H1 (cell line): ENCODE measurements at regions not wholly inside any gene's neighbourhood (a gene's known extent, or its start where the extent isn't known, plus 50 kb on each side); places are given as distances from the start of the nearest gene placed in this dataset.

Experiments used
- CTCF ChIA-PET: fragments of 300-600 bp; sonication (Branson Sonifier 250); formaldehyde crosslinking; loops from one replicate; lab custom pipeline; 2021; ENCODE audit not compliant: partially characterized antibody; lab: Charles Lee
- POLR2A ChIA-PET: fragments of 300-600 bp; sonication (Branson Sonifier 250); formaldehyde crosslinking; loops from one replicate; lab custom pipeline; 2021; ENCODE audit warnings: inconsistent platforms; ENCODE audit not compliant: partially characterized antibody; lab: Charles Lee
- DNase-seq, 2 experiments: peaks; one replicate each; pipeline versions ENCODE4 v3.0.0 to v3.0.0-alpha.2; 2010 to 2022; ENCODE audit warnings: low spot score in 2 of 2, low read depth in 1 of 2, mixed read lengths in 1 of 2
- FAIRE-seq: peaks from 2 replicates; lab custom pipeline; 2011; peaks lifted over from hg19 to GRCh38; lab: Jason Lieb, UNC
- H2AFZ ChIP-seq: 2 replicates; pipeline ENCODE4 v1.8.1; 2012; ENCODE audit warnings: low read length, inconsistent platforms
- H2AK5ac ChIP-seq: 2 replicates; pipeline ENCODE4 v1.6.1; 2013; ENCODE audit warnings: low read depth, low read length
- H2BK120ac ChIP-seq: replicated peaks from 2 replicates; pipeline ENCODE3; 2013; ENCODE audit warnings: low read depth, low read length, inconsistent platforms
- H2BK12ac ChIP-seq: 2 replicates; pipeline ENCODE4 v1.6.1; 2013; ENCODE audit warnings: low read depth, low read length
- H2BK15ac ChIP-seq: 2 replicates; pipeline ENCODE4 v1.6.1; 2013; ENCODE audit warnings: low read length
- H2BK20ac ChIP-seq: 2 replicates; pipeline ENCODE4 v1.6.1; 2013; ENCODE audit warnings: low read length
- H2BK5ac ChIP-seq: 2 replicates; pipeline ENCODE4 v1.6.1; 2013; ENCODE audit warnings: low read depth, low read length
- H3K14ac ChIP-seq: 2 replicates; pipeline ENCODE4 v1.6.1; 2013; ENCODE audit warnings: inconsistent platforms; ENCODE audit not compliant: insufficient read length
- H3K18ac ChIP-seq: 2 replicates; pipeline ENCODE4 v1.6.1; 2013; ENCODE audit warnings: low read length; ENCODE audit errors: extremely low read depth
- H3K23ac ChIP-seq: 2 replicates; pipeline ENCODE4 v1.6.1; 2013; ENCODE audit warnings: inconsistent platforms; ENCODE audit not compliant: insufficient read length
- H3K23me2 ChIP-seq: 2 replicates; pipeline ENCODE4 v1.6.1; 2013; ENCODE audit warnings: low read depth, low read length
- H3K27ac ChIP-seq: 2 replicates; pipeline ENCODE4 v1.6.1; 2011; ENCODE audit warnings: low read depth, low read length, inconsistent platforms
- H3K27me3 ChIP-seq, 4 experiments: replicated peaks in 1 of 4; 1 replicate in 1 of 4; 2 replicates in 3 of 4; pipeline versions ENCODE4 v1.6.1 to v1.8.1; 2011 to 2013; ENCODE audit warnings: low read length in 3 of 4, mild to moderate bottlenecking in 3 of 4, inconsistent platforms in 2 of 4, mixed read lengths in 2 of 4, moderate library complexity in 1 of 4; ENCODE audit not compliant: control insufficient read depth in 3 of 4, insufficient read depth in 3 of 4; ENCODE audit errors: extremely low read depth in 1 of 4
- H3K36me3 ChIP-seq, 4 experiments: 2 replicates each; pipeline versions ENCODE4 v1.6.1 to v1.8.1; 2011 to 2013; ENCODE audit warnings: mild to moderate bottlenecking in 4 of 4, low read length in 3 of 4, moderate library complexity in 2 of 4, control low read depth in 1 of 4, inconsistent platforms in 1 of 4; ENCODE audit not compliant: insufficient read depth in 4 of 4, control insufficient read depth in 2 of 4
- H3K4ac ChIP-seq: replicated peaks from 2 replicates; pipeline ENCODE3; 2013; ENCODE audit warnings: low read length, low read depth, mixed read lengths, inconsistent platforms; ENCODE audit not compliant: insufficient read length
- H3K4me1 ChIP-seq, 4 experiments: replicated peaks in 1 of 4; 1 replicate in 1 of 4; 2 replicates in 3 of 4; pipeline versions ENCODE4 v1.6.1 to v1.8.1; 2011 to 2013; ENCODE audit warnings: low read length in 3 of 4, inconsistent platforms in 2 of 4, mixed read lengths in 1 of 4; ENCODE audit not compliant: insufficient read depth in 4 of 4, control insufficient read depth in 3 of 4
- H3K4me2 ChIP-seq, 2 experiments: 2 replicates each; pipeline versions ENCODE4 v1.6.1 to v1.8.1; 2011 to 2013; ENCODE audit warnings: low read depth in 2 of 2, low read length in 2 of 2, control low read depth in 1 of 2, inconsistent platforms in 1 of 2, mild to moderate bottlenecking in 1 of 2; ENCODE audit not compliant: insufficient read depth in 1 of 2
- H3K4me3 ChIP-seq, 4 experiments: fragments of 200-600, 300-600 bp in 1 of 4; sonication (generic), shearing (Covaris generic), sonication (Bioruptor Twin) in 1 of 4; 2 replicates each; pipeline versions ENCODE4 v1.5.1 to v1.8.1; 2011 to 2016; ENCODE audit warnings: low read length in 4 of 4, low read depth in 3 of 4, control low read depth in 2 of 4, inconsistent platforms in 2 of 4, mild to moderate bottlenecking in 2 of 4, mixed read lengths in 1 of 4, moderate library complexity in 1 of 4; ENCODE audit not compliant: insufficient read depth in 2 of 4; ENCODE audit errors: extremely low read depth in 1 of 4
- H3K56ac ChIP-seq: replicated peaks from 2 replicates; pipeline ENCODE3; 2013; ENCODE audit warnings: low read depth, mild to moderate bottlenecking, mixed read lengths, low read length, inconsistent platforms; ENCODE audit not compliant: insufficient read length
- H3K79me1 ChIP-seq: 2 replicates; pipeline ENCODE4 v1.6.1; 2013; ENCODE audit warnings: low read depth, low read length, control low read depth
- H3K79me2 ChIP-seq, 2 experiments: 2 replicates each; pipeline versions ENCODE4 v1.6.1 to v1.8.1; 2012 to 2013; ENCODE audit warnings: low read length in 2 of 2, mild to moderate bottlenecking in 2 of 2, inconsistent platforms in 1 of 2; ENCODE audit not compliant: insufficient read depth in 2 of 2, control insufficient read depth in 1 of 2
- H3K9ac ChIP-seq, 4 experiments: replicated peaks in 1 of 4; 1 replicate in 1 of 4; 2 replicates in 3 of 4; pipeline versions ENCODE4 v1.6.1 to v1.8.1; 2011 to 2013; ENCODE audit warnings: low read depth in 3 of 4, low read length in 3 of 4, control low read depth in 2 of 4, mild to moderate bottlenecking in 2 of 4, moderate library complexity in 2 of 4, inconsistent platforms in 1 of 4; ENCODE audit errors: extremely low read depth in 1 of 4
- H3K9me3 ChIP-seq, 2 experiments: 2 replicates each; pipeline versions ENCODE4 v1.6.1 to v1.8.1; 2012 to 2013; ENCODE audit warnings: mild to moderate bottlenecking in 2 of 2, moderate library complexity in 2 of 2, control low read depth in 1 of 2, inconsistent platforms in 1 of 2, low read depth in 1 of 2, low read length in 1 of 2, mixed read lengths in 1 of 2; ENCODE audit not compliant: insufficient read depth in 2 of 2
- H4K20me1 ChIP-seq, 2 experiments: replicated peaks in 1 of 2; 2 replicates each; pipeline versions ENCODE3 to v1.8.1; 2011 to 2013; ENCODE audit warnings: inconsistent platforms in 2 of 2, low read length in 2 of 2, mild to moderate bottlenecking in 1 of 2; ENCODE audit not compliant: insufficient read depth in 2 of 2, control insufficient read depth in 1 of 2
- H4K5ac ChIP-seq: 2 replicates; pipeline ENCODE4 v1.6.1; 2013; ENCODE audit warnings: low read length, low read depth, mixed read lengths, inconsistent platforms; ENCODE audit not compliant: insufficient read length
- H4K8ac ChIP-seq: 2 replicates; pipeline ENCODE4 v1.8.0; 2013; ENCODE audit warnings: mild to moderate bottlenecking, moderate library complexity, low read length, inconsistent platforms; ENCODE audit not compliant: insufficient read depth; ENCODE audit errors: extremely low read depth
- H4K91ac ChIP-seq: replicated peaks from 2 replicates; pipeline ENCODE3; 2013; ENCODE audit warnings: low read length, mixed read lengths, inconsistent platforms; ENCODE audit not compliant: insufficient read length
- MAFK ChIP-seq: IDR thresholded peaks from 2 replicates; pipeline ENCODE4 v1.6.1; 2012; ENCODE audit warnings: low read depth, mild to moderate bottlenecking, improper control_type of control experiment, low read length
- POLR2AphosphoS5 ChIP-seq: IDR thresholded peaks from 2 replicates; pipeline ENCODE4 v1.6.1; 2011; ENCODE audit warnings: low read depth, low read length
- WGBS, 2 experiments: shearing (Covaris generic) in 1 of 2; methylation state at CpG; one replicate each; pipeline versions ENCODE4 v1.1.6 to v1.1.7; 2013 to 2015; ENCODE audit warnings: low lambda C conversion rate in 2 of 2, mixed read lengths in 2 of 2, inconsistent platforms in 1 of 2, low coverage in 1 of 2, missing lambda C conversion rate in 1 of 2; ENCODE audit not compliant: insufficient replicate concordance in 2 of 2, insufficient coverage in 1 of 2, insufficient read length in 1 of 2; ENCODE audit errors: extremely low coverage in 1 of 2, missing lambda C conversion rate in 1 of 2; 5-methylcytosine and 5-hydroxymethylcytosine counted together

- H3K79me2 ChIP-seq, result no peaks in the 10 kb centered on the region
- FAIRE-seq, result no peak
These were observed 150.9 kb downstream of the SPRY2 start for GRCh38 chr13:80189889-80190597.

More at GRCh38 chr13:80189889-80190597, 150.9 kb downstream of the SPRY2 start:
- no peak overlapping the region for H4K91ac ChIP-seq
- no peak overlapping the region for H3K14ac ChIP-seq
- no peak overlapping the region for H2BK120ac ChIP-seq
- H3K27ac ChIP-seq, result no peak overlapping the region
- no peak for TF ChIP-seq POLR2AphosphoS5
- 0 out of 2 replicates have a peak, but pooled peaks have one; percentile 24 for TF ChIP-seq MAFK
- H3K56ac ChIP-seq, result no peak overlapping the region
- no peaks in the 10 kb centered on the region for H3K9me3 ChIP-seq
- no peak overlapping the region; the same call in 1 of the 2 replicates for H2BK15ac ChIP-seq
- H3K36me3 ChIP-seq, result no peaks in the 10 kb centered on the region
- no peaks in the 10 kb centered on the region for H4K20me1 ChIP-seq
- no peak overlapping the region for H3K23ac ChIP-seq
- CTCF ChIA-PET, result no interaction called here
- no peaks in the 10 kb centered on the region for H3K79me1 ChIP-seq
- H4K8ac ChIP-seq, result no peak overlapping the region
- no peak overlapping the region for H2AFZ ChIP-seq
- no peak overlapping the region for H3K4me3 ChIP-seq
- H3K4ac ChIP-seq, result no peak overlapping the region
- no peak overlapping the region for H4K5ac ChIP-seq
- no peak for DNase-seq
- peaks cover 0 to 3% (median 0%) of the 10 kb centered on the region in 4 experiments; a peak in 1 of 7 replicates for H3K4me1 ChIP-seq
- H3K23me2 ChIP-seq, result no peaks in the 10 kb centered on the region
- no peak overlapping the region for H3K4me2 ChIP-seq
- H3K18ac ChIP-seq, result peak overlapping the region; percentile 5; the same call in 1 of the 2 replicates
- no peak overlapping the region for H3K9ac ChIP-seq
- H2AK5ac ChIP-seq, result no peak overlapping the region
- no peak overlapping the region for H2BK5ac ChIP-seq
- no peak overlapping the region; the same call in 1 of the 2 replicates for H2BK12ac ChIP-seq
- POLR2A ChIA-PET, result no interaction called here
- 0 out of 2 replicates have a peak overlapping the region, but pooled peaks have one; percentile 56 for H2BK20ac ChIP-seq
- WGBS, 2 experiments, result 95% methylated on average over 11 of the region's 11 CpGs; no CpG with 5 or more reads in 1 of the 2 experiments
- no peaks in the 10 kb centered on the region for H3K27me3 ChIP-seq
